SK-N-SH (cell line): ENCODE measurements at regions not wholly inside any gene's neighbourhood (a gene's known extent, or its start where the extent isn't known, plus 50 kb on each side); places are given as distances from the start of the nearest gene placed in this dataset.

Experiments used
- CHD2 ChIP-seq: fragments of 150-350 bp; IDR thresholded peaks from 2 replicates; pipeline ENCODE4 v1.6.1; 2018; ENCODE audit warnings: low read length; ENCODE audit not compliant: partially characterized antibody
- EZH2phosphoT487 ChIP-seq: fragments of 200-600 bp; sonication (generic); IDR thresholded peaks from 2 replicates; pipeline ENCODE4 v1.6.1; 2017; ENCODE audit warnings: low read depth, mixed run types, mild to moderate bottlenecking, antibody characterized with exemption, moderate library complexity, borderline replicate concordance
- FOXJ3 ChIP-seq: sonication (generic); formaldehyde crosslinking; IDR thresholded peaks from 2 replicates; pipeline ENCODE4 v1.5.1; 2020; ENCODE audit warnings: mild to moderate bottlenecking, missing genetic modification reagents
- FOXM1 ChIP-seq: IDR thresholded peaks from 2 replicates; pipeline ENCODE4 v1.4.0; 2012; ENCODE audit warnings: low read depth, mild to moderate bottlenecking
- GABPA ChIP-seq: IDR thresholded peaks from 2 replicates; pipeline ENCODE4 v1.4.0; 2012; ENCODE audit warnings: low read depth, mild to moderate bottlenecking
- POLR2AphosphoS5 ChIP-seq: IDR thresholded peaks from 2 replicates; pipeline ENCODE4 v1.6.1; 2012; ENCODE audit warnings: low read depth, low read length
- RCOR1 ChIP-seq: fragments of 150-350 bp; IDR thresholded peaks from 2 replicates; pipeline ENCODE4 v1.6.1; 2017; ENCODE audit warnings: antibody characterized with exemption, low read length
- REST ChIP-seq: IDR thresholded peaks from 2 replicates; pipeline ENCODE4 v1.6.1; 2012; ENCODE audit warnings: mild to moderate bottlenecking, low read depth, low read length, moderate library complexity
- RFX5 ChIP-seq: IDR thresholded peaks from 2 replicates; pipeline ENCODE4 v1.6.1; 2012; ENCODE audit warnings: mild to moderate bottlenecking, improper control_type of control experiment, low read length
- TCF12 ChIP-seq: IDR thresholded peaks from 2 replicates; pipeline ENCODE4 v1.4.0; 2012
- USF2 ChIP-seq: fragments of 150-350 bp; IDR thresholded peaks from 2 replicates; pipeline ENCODE4 v1.6.1; 2017; ENCODE audit warnings: antibody characterized with exemption, low read length, low read depth, borderline replicate concordance
- TF ChIP-seq, protein P1 (sequence below): fragments of 200-600 bp; sonication (generic); IDR thresholded peaks from 2 replicates; pipeline ENCODE4 v1.6.1; 2017; ENCODE audit warnings: antibody characterized with exemption, mild to moderate bottlenecking, moderate library complexity
- TF ChIP-seq, protein P2 (sequence below): fragments of 150-350 bp; IDR thresholded peaks from 2 replicates; pipeline ENCODE4 v1.6.1; 2016; ENCODE audit warnings: mild to moderate bottlenecking, low read depth, low read length

- TF ChIP-seq, protein P1, sequence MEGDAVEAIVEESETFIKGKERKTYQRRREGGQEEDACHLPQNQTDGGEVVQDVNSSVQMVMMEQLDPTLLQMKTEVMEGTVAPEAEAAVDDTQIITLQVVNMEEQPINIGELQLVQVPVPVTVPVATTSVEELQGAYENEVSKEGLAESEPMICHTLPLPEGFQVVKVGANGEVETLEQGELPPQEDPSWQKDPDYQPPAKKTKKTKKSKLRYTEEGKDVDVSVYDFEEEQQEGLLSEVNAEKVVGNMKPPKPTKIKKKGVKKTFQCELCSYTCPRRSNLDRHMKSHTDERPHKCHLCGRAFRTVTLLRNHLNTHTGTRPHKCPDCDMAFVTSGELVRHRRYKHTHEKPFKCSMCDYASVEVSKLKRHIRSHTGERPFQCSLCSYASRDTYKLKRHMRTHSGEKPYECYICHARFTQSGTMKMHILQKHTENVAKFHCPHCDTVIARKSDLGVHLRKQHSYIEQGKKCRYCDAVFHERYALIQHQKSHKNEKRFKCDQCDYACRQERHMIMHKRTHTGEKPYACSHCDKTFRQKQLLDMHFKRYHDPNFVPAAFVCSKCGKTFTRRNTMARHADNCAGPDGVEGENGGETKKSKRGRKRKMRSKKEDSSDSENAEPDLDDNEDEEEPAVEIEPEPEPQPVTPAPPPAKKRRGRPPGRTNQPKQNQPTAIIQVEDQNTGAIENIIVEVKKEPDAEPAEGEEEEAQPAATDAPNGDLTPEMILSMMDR = no peak
- TF ChIP-seq TCF12 (no peak), GABPA (no peak), POLR2AphosphoS5 (no peak), EZH2phosphoT487 (no peak), FOXM1 (no peak), REST (no peak), FOXJ3 (CRISPR knock-in tag) (no peak), USF2 (no peak), RCOR1 (no peak), CHD2 (no peak), RFX5 (no peak)
- TF ChIP-seq, protein P2, sequence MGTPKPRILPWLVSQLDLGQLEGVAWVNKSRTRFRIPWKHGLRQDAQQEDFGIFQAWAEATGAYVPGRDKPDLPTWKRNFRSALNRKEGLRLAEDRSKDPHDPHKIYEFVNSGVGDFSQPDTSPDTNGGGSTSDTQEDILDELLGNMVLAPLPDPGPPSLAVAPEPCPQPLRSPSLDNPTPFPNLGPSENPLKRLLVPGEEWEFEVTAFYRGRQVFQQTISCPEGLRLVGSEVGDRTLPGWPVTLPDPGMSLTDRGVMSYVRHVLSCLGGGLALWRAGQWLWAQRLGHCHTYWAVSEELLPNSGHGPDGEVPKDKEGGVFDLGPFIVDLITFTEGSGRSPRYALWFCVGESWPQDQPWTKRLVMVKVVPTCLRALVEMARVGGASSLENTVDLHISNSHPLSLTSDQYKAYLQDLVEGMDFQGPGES = no peak
These were observed 159.5 kb upstream of the SYNCRIP start for GRCh38 chr6:85802162-85802561.
